Hematopoietic multipotent progenitor cell treated with erythropoietin and hydrocortisone succinate and interleukin-3 and kit ligand, for 6 days (in vitro differentiated cells): ENCODE measurements at regions not wholly inside any gene's neighbourhood (a gene's known extent, or its start where the extent isn't known, plus 50 kb on each side); places are given as distances from the start of the nearest gene placed in this dataset.
"Not testable (repeated sequence)": the region's sequence is repeated elsewhere in the genome, so short reads cannot be mapped to it uniquely, and the experiment has no call there.

Source experiments
- DNase-seq: peaks from one replicate; pipeline ENCODE4 v3.0.0-alpha.2; 2015

DNA sequence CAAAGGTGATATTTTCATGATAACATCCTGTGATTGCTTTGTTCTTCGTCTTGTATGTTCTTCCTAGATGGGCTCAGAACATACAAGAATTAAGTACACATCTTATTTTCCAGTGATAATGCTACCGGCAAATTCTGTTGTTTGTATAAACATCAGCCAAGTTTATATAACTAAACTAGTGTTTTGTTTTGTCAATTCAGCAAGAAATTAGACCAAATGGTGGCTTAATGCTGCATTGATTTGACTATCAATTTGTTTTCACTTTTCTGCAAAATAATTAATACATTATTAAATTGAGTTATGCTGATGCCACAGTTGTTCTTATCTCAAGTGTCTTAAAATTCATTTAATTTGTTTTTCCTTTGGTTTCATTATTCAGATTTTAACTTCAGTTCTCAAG lies 177.7 kb downstream of the OR4F29 start:
- DNase-seq = not testable (repeated sequence)

DNA sequence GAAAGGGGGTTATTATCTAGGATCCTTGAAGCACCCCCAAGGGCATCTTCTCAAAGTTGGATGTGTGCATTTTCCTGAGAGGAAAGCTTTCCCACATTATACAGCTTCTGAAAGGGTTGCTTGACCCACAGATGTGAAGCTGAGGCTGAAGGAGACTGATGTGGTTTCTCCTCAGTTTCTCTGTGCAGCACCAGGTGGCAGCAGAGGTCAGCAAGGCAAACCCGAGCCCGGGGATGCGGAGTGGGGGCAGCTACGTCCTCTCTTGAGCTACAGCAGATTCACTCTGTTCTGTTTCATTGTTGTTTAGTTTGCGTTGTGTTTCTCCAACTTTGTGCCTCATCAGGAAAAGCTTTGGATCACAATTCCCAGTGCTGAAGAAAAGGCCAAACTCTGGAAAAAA lies 183.7 kb downstream of the OR4F29 start:
- peak; percentile 61 for DNase-seq
